GM19025 (cell line): ENCODE measurements at regions not wholly inside any gene's neighbourhood (a gene's known extent, or its start where the extent isn't known, plus 50 kb on each side); places are given as distances from the start of the nearest gene placed in this dataset.
A peak's percentile ranks its signal among the peaks of the same experiment; 100 is the strongest.
"Not testable (repeated sequence)": the region's sequence is repeated elsewhere in the genome, so short reads cannot be mapped to it uniquely, and the experiment has no call there.

ENCODE experiments used
- ATAC-seq: cut with Tn5 transposase; IDR thresholded peaks from one replicate; pipeline ENCODE4 v1.9.1; 2021; ENCODE audit warnings: mild to moderate bottlenecking, low read depth, moderate library complexity; ENCODE audit not compliant: unreplicated experiment

- ATAC-seq = no peak
These were observed 79.8 kb downstream of the ZNF92 start for GRCh38 chr7:65453341-65454030.

GRCh38 chr7:65454469-65454868, 80.8 kb downstream of the ZNF92 start:
- no peak for ATAC-seq

- not testable (repeated sequence) for ATAC-seq
These were observed 81.4 kb downstream of the ZNF92 start for GRCh38 chr7:65455050-65455449.

- no peak for ATAC-seq
These were observed 84.0 kb downstream of the ZNF92 start for GRCh38 chr7:65457705-65458104.

GRCh38 chr7:65459438-65459837, 85.8 kb downstream of the ZNF92 start:
- no peak for ATAC-seq

GRCh38 chr7:65462148-65462716, 88.6 kb downstream of the ZNF92 start:
- ATAC-seq = no peak

GRCh38 chr7:65463184-65463583, 89.5 kb downstream of the ZNF92 start:
- no peak for ATAC-seq

GRCh38 chr7:65469919-65470558, 96.4 kb downstream of the ZNF92 start:
- not testable (repeated sequence) for ATAC-seq

GRCh38 chr7:65471587-65471986, 97.9 kb downstream of the ZNF92 start:
- no peak for ATAC-seq

GRCh38 chr7:65475040-65475726, 101.5 kb downstream of the ZNF92 start:
- ATAC-seq = peak; percentile 1

GRCh38 chr7:65475734-65476319, 102.2 kb downstream of the ZNF92 start:
- peak; percentile 89 for ATAC-seq

GRCh38 chr7:65477326-65477725, 103.7 kb downstream of the ZNF92 start:
- ATAC-seq = no peak

GRCh38 chr7:65489260-65489767, 115.7 kb downstream of the ZNF92 start:
- no peak for ATAC-seq

- ATAC-seq = not testable (repeated sequence)
These were observed 123.0 kb downstream of the ZNF92 start for GRCh38 chr7:65496697-65497096.

GRCh38 chr7:65503434-65504152, 129.9 kb downstream of the ZNF92 start:
- ATAC-seq = no peak

GRCh38 chr7:65504504-65505319, 131.1 kb downstream of the ZNF92 start:
- not testable (repeated sequence) for ATAC-seq

- not testable (repeated sequence) for ATAC-seq
These were observed 131.6 kb downstream of the ZNF92 start for GRCh38 chr7:65505320-65505633.

GRCh38 chr7:65508581-65509367, 135.1 kb downstream of the ZNF92 start:
- not testable (repeated sequence) for ATAC-seq
